ENCODE measurements at regions not wholly inside any gene's neighbourhood (a gene's known extent, or its start where the extent isn't known, plus 50 kb on each side); places are given as distances from the start of the nearest gene placed in this dataset.

DNA sequence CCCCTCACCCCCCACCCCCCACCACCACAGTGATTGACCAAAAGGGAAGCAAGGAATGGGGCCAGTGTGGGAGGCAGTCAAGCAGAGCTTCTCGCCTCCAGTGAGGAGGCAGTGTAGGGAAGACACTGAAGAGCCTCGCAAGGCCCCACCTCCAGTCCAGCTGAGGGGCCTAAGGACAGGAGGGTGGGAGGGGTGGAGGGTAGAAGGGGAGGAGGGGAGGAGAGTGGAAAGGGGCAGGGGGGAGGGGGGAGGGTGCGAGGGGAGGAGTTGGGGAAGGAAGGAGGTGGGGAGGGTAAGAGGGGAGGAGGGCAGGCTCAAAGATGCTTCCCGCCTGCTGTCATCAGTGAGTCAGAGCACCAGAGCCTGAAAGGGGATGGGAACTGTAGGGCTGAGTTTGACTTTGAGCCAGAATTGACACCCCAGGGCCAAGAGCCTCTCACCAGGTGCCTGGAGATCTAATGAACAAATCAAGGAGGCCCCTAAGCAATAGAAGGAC lies 786.2 kb downstream of the UQCRFS1 start:
- TF ChIP-seq POLR2A (IDR thresholded peaks at IDR 0.05) = no peak
- TF ChIP-seq, protein P1, sequence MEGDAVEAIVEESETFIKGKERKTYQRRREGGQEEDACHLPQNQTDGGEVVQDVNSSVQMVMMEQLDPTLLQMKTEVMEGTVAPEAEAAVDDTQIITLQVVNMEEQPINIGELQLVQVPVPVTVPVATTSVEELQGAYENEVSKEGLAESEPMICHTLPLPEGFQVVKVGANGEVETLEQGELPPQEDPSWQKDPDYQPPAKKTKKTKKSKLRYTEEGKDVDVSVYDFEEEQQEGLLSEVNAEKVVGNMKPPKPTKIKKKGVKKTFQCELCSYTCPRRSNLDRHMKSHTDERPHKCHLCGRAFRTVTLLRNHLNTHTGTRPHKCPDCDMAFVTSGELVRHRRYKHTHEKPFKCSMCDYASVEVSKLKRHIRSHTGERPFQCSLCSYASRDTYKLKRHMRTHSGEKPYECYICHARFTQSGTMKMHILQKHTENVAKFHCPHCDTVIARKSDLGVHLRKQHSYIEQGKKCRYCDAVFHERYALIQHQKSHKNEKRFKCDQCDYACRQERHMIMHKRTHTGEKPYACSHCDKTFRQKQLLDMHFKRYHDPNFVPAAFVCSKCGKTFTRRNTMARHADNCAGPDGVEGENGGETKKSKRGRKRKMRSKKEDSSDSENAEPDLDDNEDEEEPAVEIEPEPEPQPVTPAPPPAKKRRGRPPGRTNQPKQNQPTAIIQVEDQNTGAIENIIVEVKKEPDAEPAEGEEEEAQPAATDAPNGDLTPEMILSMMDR (IDR thresholded peaks at IDR 0.05) = no peak
- Histone ChIP-seq H3K36me3 (no peaks in the 10 kb centered on the region), H3K27ac (no peak overlapping the region), H3K4me3 (no peak overlapping the region), H3K27me3 (no peaks in the 10 kb centered on the region), H3K9me3 (no peaks in the 10 kb centered on the region), H3K4me1 (no peaks in the 10 kb centered on the region)
- WGBS (ENCODE audit: insufficient coverage, low coverage, low lambda C conversion rate, missing lambda C conversion rate) = 40% methylated on average over 3 of the region's 4 CpGs
- no peak for ATAC-seq
- no peak for DNase-seq
- intact Hi-C loops (cut with DNase I) = no loop called here

DNA sequence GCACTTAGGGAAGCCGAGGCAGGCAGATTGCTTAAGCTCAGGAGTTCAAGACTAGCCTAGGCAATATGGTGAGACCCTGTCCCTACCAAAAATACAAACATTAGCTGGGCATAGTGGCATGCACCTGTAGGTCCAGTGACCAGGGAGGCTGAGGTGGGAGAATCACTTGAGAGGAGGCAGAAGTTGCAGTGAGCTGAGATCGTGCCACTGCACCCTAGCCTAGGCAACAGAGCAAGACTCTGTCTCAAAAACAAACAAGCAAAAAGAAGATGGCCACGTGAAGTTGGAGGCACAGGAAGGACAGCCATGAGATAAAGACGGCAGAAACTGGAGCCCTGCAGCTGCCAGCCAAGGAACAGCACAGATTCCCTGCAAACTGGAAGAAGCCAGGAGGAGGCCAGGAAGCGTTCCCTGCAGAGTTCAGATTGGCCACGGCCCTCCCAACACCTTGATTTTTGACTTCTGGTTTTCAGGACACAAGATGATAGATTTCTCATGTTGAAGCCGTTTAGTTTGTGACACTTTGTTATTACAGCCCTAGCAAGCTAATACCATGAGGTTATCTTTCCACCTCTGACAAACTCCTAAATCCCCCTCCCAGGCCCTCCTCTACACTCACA lies 786.7 kb downstream of the UQCRFS1 start:
- TF ChIP-seq, protein P1 (IDR thresholded peaks at IDR 0.05) = no peak
- TF ChIP-seq POLR2A (IDR thresholded peaks at IDR 0.05) = no peak
- WGBS (ENCODE audit: insufficient coverage, low coverage, low lambda C conversion rate, missing lambda C conversion rate) = 15% methylated on average over 5 of the region's 7 CpGs
- no peak for ATAC-seq

DNA sequence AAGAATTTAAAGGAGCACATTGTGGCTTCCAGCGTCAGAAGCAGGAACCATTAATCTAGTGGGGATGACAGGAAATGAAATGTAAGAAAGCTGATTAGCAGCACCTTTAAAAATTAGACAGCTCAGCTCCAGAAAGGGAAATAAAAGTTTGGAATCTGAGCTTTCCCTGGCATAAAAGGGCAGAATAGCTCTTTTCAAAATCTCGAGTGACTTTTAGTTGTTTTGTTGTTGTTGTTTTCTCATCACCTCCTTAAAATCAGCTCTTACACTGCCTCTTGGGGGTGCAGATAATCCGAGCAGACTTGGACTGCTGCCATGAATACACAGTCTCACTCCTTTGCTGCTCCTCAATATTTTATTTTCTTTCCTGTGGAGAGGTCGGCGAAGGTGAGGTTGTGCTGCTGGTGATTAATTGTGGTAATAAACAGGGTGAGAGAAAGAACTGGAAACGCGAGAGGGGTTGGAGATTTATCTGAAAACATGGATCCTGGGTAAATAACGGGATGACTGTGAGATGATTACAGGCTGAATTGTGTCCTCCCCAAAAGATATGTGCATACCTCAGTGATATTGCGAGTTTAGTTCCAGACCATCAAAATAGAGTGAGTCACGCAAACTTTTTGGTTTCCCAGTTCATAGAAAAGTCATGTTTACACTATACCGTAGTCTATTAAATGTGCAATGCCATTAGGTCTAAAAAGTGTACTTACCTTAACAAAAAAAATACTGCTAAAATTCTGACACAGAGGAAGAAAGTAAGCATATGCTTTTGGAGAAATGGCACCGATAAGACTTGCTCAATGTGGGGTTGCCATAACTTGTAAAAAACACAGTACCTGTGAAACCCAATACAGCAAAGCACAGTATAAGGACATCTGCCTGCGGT lies 787.7 kb downstream of the UQCRFS1 start:
- Histone ChIP-seq H3K27me3 (no peaks in the 10 kb centered on the region), H3K27ac (no peak overlapping the region), H3K36me3 (no peaks in the 10 kb centered on the region), H3K4me1 (no peaks in the 10 kb centered on the region), H3K4me3 (no peak overlapping the region), H3K9me3 (no peaks in the 10 kb centered on the region)
- TF ChIP-seq POLR2A (IDR thresholded peaks at IDR 0.05) = no peak
- TF ChIP-seq, protein P1 (IDR thresholded peaks at IDR 0.05) = no peak
- ATAC-seq (peak in 1 of 4 donors; percentile 21), DNase-seq (no peak)
- 33% methylated on average over 12 of the region's 13 CpGs for WGBS (ENCODE audit: insufficient coverage, low coverage, low lambda C conversion rate, missing lambda C conversion rate)
- intact Hi-C loops (cut with DNase I) = no loop called here

More for the DNA sequence above, 786.7 kb downstream of the UQCRFS1 start:
- intact Hi-C loops (cut with DNase I) = no loop called here
- no peaks in the 10 kb centered on the region for H3K27me3 ChIP-seq
- H3K36me3 ChIP-seq = no peaks in the 10 kb centered on the region
- no peak overlapping the region for H3K4me3 ChIP-seq
- no peak overlapping the region for H3K27ac ChIP-seq
- H3K9me3 ChIP-seq = no peaks in the 10 kb centered on the region
- no peaks in the 10 kb centered on the region for H3K4me1 ChIP-seq
- DNase-seq = no peak

DNA sequence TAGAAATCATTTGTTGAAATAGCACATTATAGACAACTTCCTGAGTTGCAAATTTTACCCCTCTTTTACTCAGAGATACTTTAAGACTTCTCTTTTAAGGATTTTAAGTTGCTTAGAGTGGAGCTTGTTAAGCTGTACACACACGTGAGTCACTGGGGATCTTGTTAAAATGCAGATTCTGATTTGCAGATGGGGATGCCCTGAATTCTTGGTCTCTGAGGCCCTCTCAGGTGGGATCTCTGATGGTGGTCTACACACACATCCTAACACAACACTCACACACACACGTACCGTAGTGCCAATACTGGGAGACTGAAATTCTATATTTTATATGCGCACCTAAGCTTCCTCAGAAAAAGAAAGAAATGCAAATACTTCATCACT lies 788.3 kb downstream of the UQCRFS1 start:
- DNase-seq = no peak
- TF ChIP-seq, protein P1 (IDR thresholded peaks at IDR 0.05) = no peak
- TF ChIP-seq POLR2A (IDR thresholded peaks at IDR 0.05) = no peak
- Histone ChIP-seq H3K4me3 (no peak overlapping the region), H3K27me3 (no peaks in the 10 kb centered on the region), H3K27ac (no peak overlapping the region), H3K4me1 (no peaks in the 10 kb centered on the region), H3K9me3 (no peaks in the 10 kb centered on the region), H3K36me3 (no peaks in the 10 kb centered on the region)
- ATAC-seq = no peak
- WGBS (ENCODE audit: insufficient coverage, low coverage, low lambda C conversion rate, missing lambda C conversion rate) = 31% methylated on average over 4 of the region's 4 CpGs
- intact Hi-C loops (cut with DNase I) = no loop called here
